Astrocyte of the cerebellum (primary cell): ENCODE measurements at regions not wholly inside any gene's neighbourhood (a gene's known extent, or its start where the extent isn't known, plus 50 kb on each side); places are given as distances from the start of the nearest gene placed in this dataset.

Experiments used
- DNase-seq: peaks from one replicate; pipeline ENCODE4 v3.0.0-alpha.2; 2011; ENCODE audit warnings: low read depth
- H3K4me3 ChIP-seq: 2 replicates; pipeline ENCODE4 v1.5.1; 2011; ENCODE audit warnings: mild to moderate bottlenecking, low read depth, low read length, moderate library complexity
- in situ Hi-C: cut with HindIII; loops from 2 replicates; pipeline ENCODE4 v1.10.0; 2017; ENCODE audit warnings: low sequenced_read_pairs
- TF ChIP-seq, protein P1 (sequence below): IDR thresholded peaks from 2 replicates; pipeline ENCODE4 v1.5.1; 2012; ENCODE audit warnings: low read length, low read depth, moderate library complexity, mild to moderate bottlenecking; ENCODE audit errors: missing control alignments

DNA sequence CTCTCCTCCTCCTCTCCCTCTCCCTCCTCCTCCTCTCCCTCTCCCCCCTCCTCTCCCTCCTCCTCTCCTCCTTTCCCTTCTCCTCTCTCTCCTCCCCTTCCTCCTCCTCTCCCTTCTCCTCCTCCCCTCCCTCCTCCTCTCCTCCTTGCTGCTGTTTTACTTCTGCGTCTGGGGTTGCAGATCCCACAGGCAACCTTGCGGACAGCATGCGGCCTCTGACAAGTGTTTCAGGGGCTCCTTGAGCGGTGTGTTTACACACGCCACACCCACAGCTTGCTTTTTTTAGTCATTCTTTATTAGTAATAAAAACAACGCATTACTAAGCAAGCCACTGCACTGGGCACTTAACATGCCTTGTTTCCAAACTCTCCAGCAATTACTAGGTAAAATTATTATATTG, 81.9 kb downstream of the TFAP2C start:
- TF ChIP-seq, protein P1, sequence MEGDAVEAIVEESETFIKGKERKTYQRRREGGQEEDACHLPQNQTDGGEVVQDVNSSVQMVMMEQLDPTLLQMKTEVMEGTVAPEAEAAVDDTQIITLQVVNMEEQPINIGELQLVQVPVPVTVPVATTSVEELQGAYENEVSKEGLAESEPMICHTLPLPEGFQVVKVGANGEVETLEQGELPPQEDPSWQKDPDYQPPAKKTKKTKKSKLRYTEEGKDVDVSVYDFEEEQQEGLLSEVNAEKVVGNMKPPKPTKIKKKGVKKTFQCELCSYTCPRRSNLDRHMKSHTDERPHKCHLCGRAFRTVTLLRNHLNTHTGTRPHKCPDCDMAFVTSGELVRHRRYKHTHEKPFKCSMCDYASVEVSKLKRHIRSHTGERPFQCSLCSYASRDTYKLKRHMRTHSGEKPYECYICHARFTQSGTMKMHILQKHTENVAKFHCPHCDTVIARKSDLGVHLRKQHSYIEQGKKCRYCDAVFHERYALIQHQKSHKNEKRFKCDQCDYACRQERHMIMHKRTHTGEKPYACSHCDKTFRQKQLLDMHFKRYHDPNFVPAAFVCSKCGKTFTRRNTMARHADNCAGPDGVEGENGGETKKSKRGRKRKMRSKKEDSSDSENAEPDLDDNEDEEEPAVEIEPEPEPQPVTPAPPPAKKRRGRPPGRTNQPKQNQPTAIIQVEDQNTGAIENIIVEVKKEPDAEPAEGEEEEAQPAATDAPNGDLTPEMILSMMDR, result no peak
- H3K4me3 ChIP-seq, result no peak overlapping the region
- in situ Hi-C loops, result no loop called here
- DNase-seq, result peak; percentile 18

DNA sequence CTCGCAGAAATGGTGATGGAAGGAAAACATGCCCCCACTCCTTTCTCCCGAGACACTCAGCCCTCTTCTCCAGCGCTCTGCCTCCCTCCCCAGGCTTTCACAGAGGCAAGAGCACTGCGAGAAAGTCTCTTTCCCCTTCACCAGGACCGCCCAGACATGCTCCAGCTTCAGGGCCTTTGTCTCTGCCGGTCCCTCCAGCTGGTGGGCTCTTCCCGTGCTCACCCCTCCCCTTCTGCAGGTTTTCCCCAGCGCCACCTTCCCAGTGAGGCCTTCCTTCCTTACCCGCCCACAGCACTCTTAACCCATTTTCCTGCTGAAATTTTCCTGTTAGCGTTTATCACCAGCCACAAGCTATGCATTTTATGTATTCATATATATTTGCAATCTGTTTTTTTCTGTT, 86.2 kb downstream of the TFAP2C start:
- DNase-seq, result no peak
- in situ Hi-C loops, result no loop called here
- H3K4me3 ChIP-seq, result no peak overlapping the region
- TF ChIP-seq, protein P1, result no peak

DNA sequence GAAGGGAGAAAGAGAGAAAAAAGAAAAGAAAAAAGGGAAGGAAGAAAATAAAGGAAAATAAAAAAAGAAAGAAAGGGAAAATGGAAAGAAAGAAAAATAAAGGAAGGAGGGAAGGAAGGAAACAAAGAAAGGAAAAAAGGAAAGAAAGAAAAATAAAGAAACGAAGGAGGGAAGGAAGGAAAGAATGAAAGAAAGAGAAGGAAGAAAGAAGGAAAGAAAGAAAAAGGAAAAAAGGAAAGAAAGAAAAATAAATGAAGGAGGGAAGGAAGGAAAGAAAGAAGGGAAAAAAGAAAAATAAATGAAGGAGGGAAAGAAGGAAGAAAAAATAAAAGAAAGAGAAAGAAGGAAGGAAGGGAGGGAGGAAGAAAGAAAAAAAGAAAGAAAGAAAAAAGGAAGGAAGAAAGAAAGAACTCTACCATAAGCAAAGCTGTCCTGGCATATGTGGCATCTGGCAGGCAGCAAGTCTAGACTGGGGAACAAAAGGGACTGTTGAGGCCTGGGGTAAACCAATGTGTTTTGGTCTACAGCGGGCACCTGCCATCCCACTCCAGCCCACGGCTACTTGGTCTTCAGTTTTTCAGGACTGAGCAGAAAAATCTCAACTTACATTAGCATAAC, 86.9 kb downstream of the TFAP2C start:
- DNase-seq, result no peak
- H3K4me3 ChIP-seq, result no peak overlapping the region
- in situ Hi-C loops, result no loop called here
- TF ChIP-seq, protein P1, result no peak

DNA sequence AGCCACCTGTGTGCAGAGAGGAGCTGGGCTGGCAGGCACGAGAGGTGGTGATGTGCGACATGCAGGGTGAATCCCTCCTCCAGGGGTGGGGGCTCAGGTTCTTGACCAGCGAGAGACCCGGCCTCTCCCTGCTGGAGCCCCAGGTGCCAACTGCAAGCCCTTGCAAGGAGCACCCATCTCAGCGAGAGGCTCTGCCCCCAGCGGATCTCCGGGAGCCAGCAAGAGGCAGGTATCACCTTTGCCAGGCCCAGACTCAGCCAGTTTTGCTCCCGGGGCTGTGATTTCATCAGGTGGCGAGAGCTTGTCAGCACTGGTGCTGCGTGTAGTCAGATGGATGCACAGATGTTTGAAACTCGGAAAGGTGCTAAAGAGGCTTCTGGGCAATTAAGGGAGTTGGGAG, 87.7 kb downstream of the TFAP2C start:
- DNase-seq, result no peak
- in situ Hi-C loops, result no loop called here
- TF ChIP-seq, protein P1, result no peak
- no peak overlapping the region for H3K4me3 ChIP-seq

DNA sequence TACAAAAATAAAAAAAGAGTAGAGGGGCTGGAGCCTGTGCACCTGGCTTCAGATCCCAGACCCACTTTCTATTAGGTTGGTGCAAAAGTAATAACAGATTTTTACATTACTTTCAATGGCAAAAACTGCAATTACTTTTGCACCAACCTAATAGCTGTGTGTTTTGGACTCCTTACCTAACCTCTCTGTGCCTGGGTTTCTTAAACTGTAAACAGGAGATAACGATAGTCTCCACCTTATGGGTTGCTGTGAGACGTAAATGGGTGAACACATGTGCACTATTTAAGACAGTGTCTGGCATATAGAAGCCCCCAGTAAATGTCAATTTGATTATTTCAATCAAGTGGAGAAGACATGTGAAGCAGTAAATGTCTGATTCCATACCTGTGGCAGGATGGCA, 89.7 kb downstream of the TFAP2C start:
- in situ Hi-C loops, result no loop called here
- TF ChIP-seq, protein P1, result no peak
- DNase-seq, result no peak

DNA sequence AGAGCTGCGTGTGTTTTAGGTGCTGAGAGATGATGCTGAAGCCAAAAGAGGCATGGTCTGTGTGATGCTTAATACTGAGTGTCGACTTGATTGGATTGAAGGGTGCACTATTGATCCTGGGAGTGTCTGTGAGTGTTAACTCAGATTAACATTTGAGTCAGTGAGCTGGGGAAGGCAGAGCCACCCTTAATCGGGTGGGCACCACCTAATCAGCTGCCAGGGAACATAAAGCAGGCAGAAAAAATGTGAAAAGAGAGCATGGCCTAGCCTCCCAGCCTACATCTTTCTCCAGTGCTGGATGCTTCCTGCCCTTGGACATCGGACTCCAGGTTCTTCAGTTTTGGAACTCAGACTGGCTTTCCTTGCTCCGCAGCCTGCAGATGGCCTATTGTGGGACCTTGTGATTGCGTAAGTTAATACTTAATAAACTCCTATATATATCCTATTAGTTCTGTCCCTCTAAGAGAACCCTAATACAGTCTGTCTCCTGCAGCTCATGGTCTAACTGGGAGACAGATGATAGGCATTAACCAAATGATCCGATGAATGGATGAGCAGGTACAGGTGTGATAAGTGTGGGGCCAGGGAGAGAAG, 91.6 kb downstream of the TFAP2C start:
- in situ Hi-C loops, result no loop called here
- no peak overlapping the region for H3K4me3 ChIP-seq
- TF ChIP-seq, protein P1, result no peak
- DNase-seq, result no peak

More for the DNA sequence above, 89.7 kb downstream of the TFAP2C start:
- no peak overlapping the region for H3K4me3 ChIP-seq

DNA sequence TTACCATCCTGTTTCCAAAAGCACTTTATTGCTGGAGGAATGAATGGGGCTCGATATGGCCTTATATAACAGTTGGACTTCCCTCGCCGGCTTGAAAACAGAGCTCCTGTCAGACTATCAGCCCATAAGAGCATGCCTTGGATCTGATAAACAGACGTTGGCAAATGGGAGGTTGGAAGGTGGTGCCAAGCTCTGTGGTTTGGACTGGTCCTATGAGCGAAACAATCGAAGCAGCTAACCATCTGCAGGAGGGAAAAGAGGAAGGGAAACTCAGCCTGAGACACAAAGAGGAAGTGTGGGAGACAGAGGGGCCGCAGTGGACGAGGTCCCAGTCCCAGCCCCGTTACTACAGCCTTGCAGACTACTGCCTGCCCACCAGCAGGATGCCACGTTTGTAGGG, 92.9 kb downstream of the TFAP2C start:
- DNase-seq, result peak; percentile 6

More for the DNA sequence above, 92.9 kb downstream of the TFAP2C start:
- TF ChIP-seq, protein P1, result no peak
- in situ Hi-C loops, result no loop called here
- H3K4me3 ChIP-seq, result no peak overlapping the region
